Anterior cingulate cortex (tissue), 58 donors: ENCODE measurements at regions not wholly inside any gene's neighbourhood (a gene's known extent, or its start where the extent isn't known, plus 50 kb on each side); places are given as distances from the start of the nearest gene placed in this dataset.

Experiments used
- DNase-seq, 58 donors: peaks; one replicate each; lab custom pipeline; 2025; lab: John Stamatoyannopoulos, UW

DNA sequence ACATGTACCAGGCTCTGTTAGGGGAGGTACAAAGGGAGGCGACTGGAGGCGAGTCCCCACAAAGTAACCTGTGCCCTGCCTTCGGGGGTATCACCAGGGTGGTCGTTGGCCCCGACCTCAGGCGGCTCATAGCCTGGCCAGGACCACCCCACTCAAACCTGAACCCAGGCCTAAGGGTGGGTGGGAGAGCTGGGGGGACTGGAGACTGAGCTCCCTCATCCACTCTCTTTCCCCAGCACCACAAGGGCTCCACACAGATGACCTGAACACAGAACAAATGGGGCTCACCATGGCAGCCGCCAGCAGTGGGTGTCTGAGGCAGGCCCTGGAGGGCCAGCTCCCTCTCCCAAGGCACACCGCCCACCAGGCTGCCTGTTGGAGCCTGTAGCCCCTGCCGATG is 120.6 kb upstream of the TNRC6C start:
- DNase-seq: no peak

GRCh38 chr17:77838748-77839697 is 119.5 kb upstream of the TNRC6C start:
- no peak for DNase-seq

- DNase-seq: no peak
Observed at GRCh38 chr17:77839698-77840512, 118.6 kb upstream of the TNRC6C start.

DNA sequence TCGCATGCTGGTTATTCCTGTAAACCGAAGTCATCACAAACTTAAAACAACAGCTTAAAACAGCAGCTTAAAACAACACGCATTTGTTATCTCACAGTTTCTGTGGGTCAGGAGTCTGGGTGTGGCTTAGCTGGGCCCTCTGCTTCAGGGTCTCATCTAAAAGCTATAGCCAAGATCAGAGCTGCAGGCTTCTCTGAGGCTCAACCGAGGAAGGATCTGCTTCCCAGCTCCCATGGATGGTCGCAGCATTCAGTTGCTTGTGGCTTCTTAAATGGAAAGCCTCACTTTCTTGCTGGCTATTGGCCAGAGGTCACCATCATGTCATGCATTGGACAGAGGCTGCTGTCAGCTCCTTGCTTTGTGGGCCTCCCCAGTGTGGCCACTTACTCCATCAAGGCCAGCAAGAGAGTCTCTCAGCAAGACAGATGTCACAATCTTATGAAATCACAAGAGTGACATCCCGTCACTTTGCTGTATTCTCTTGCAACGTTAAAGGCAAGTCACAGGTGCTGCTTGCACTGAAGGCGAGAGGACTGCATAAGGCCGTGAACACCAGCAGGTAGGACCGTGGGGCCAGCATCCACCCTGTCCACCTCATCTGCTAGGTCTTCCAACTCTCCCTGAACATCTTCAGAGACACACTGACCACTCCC is 117.9 kb upstream of the TNRC6C start:
- no peak for DNase-seq

GRCh38 chr17:77841742-77842527 is 116.6 kb upstream of the TNRC6C start:
- DNase-seq: no peak

GRCh38 chr17:77842528-77843147 is 115.9 kb upstream of the TNRC6C start:
- DNase-seq: no peak

DNA sequence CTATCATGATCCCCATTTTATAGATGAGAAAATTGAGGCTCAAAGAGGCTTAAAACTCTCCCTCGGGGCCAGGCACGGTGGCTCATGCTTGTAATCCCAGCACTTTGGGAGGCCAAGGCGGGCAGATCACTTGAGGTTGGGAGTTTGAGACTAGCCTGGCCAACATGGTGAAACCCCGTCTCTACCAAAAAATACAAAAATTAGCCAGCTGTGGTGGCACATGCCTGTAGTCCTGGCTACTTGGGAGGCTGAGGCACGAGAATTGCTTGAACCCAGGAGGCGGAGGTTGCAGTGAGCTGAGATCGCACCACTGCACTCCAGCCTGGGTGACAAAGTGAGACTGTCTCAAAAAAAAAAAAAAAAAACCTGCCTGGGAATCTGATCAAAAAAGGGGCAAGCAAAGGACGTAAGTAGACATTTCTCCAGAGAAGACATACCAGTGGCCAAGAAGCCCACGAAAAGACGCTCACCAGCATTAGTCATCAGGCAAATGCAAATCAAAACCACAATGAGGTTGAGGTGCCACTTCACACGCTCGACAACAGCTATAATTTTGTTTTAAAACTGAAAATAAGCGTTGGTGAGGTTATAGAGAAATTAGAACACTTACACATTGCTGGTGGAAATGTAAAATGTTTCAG is 115.1 kb upstream of the TNRC6C start:
- DNase-seq: peak in 4 of 58 donors; percentile 12 to 25 (median 20)

- DNase-seq: no peak
Observed at GRCh38 chr17:77843896-77844295, 114.6 kb upstream of the TNRC6C start.

DNA sequence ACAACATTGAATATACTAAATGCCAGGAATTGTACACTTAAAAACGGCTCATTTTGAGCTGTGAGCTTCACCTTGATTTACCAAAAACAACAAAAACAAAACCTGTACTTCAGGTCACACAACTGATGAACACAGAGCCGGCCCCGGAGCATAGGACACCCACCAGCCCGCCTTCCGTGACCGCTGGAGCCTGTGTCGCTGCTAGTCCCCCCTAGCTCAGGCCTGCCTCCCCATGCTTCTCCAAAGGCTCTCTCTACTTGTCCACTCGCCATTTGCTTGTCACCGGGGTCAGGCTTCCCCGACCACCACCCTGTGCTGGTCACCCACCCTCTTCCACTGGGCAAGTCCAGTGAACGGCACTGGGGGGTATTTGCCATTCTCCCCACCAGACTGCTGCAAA is 113.8 kb upstream of the TNRC6C start:
- DNase-seq: no peak

DNA sequence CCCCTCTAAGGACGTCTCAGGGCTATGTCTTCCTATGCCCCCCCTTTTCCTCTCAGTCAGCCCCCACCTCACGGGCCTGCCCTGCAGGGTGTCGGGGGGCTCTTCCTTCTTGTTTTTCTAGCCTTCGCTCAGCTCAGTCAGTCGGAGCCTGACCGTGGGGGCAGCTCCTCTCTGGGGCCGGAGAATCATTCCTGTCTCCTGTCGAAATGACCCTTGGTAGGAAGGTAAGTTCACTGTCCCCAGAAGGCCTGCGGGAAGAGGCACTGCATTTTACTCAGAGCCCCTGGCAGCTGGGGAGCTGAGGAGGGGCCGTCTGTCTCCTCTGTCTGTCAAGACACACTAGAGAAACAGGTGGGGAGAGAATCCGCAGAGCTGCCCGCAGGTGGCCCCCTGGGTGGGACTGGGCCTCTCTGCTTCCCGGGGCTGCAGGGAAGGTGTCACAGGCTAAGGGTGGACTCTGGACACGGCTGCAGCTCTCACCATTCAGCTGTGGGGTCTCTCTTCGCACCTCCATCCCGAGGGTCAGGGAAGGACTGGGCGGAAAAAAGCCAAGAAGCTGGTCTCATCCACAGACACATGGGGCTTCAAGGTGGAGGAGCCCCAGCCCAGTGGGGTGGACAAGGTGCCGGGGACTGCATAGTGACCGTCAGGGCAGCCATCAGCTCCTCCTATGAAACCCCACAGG is 112.8 kb upstream of the TNRC6C start:
- DNase-seq: no peak

- no peak for DNase-seq
Observed at GRCh38 chr17:77846531-77847085, 111.9 kb upstream of the TNRC6C start.

DNA sequence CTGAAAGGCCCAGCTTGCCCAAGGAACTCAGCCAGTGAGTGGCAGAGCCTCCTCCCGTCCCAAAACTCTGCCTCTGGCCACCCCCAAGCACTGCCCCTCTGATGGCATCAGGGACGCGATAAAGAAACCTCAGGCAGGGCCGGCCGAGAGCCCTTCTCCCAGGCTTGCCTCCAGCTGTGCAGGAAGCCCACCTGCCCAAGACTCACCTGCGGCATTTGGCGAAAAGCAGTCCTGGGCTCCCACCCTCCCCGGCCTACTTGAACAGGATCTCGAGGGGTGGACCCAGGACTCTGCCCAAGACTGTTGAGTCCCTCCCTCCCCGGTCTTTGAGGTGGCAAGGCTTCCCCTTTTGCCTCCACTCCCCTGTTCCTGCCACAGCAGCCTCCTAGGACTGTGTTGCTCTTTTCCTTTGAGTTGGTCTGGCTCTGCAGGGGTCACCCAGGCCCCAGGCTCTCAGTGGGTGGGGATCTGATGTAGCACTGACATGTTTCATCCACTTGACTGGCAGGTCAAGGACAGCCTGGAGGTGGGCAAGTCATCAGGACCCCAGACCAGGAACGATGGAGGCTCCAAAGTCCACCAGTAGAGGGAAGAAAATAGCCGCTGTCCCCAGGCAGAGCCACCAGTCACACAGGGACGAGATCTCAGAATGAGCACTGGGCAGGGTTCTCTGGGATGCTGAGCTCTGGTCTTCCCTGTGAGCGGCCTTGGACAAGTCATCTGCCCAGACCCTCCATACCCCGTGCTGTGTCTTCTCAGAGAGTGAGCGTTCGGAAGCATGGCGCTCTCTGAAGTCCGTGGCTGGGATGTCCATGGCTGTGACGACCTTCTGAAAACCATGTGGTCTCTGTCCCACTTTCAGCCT is 111.0 kb upstream of the TNRC6C start:
- DNase-seq: no peak

DNA sequence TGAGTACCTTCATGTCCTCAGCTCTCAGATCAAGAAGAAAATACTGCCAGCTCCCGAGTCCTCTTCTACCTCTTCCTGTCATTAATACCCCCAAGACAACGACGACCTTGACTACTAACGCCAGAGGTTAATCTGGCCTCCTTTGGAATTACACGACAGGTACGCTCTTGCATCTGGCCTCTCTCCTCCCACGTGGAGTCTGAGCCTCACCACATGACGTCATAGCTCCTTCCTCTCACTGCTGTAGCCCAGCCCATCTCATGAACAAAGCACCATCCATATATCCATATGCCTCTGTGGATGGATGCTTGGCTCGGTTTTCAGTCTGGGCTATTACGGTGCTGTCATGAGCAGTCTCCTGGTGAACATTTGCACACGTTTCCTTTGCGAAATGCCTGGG is 110.2 kb upstream of the TNRC6C start:
- DNase-seq: no peak

- no peak for DNase-seq
Observed at GRCh38 chr17:77849239-77849638, 109.3 kb upstream of the TNRC6C start.

DNA sequence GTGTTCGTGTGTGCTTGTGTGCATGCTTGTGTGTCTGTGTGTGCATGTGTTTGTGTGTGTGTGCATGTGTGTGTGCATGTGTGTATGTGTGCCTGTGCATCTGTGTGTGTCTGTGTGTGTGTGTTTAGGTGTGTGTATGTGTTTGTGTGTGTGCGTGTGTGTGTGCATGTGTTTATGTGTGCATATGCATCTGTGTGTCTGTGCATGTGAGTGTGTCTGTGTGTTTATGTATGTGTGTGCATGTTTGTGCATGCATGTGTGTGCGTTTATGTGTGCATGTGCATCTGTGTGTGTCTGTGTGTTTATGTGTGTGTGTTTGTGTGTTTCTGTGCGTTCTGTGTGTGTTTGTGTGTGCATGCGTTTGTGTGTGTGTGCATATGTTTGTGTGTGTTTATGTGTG is 106.6 kb upstream of the TNRC6C start:
- no peak for DNase-seq

- no peak for DNase-seq
Observed at GRCh38 chr17:77852731-77853130, 105.8 kb upstream of the TNRC6C start.
